ENCODE measurements at regions not wholly inside any gene's neighbourhood (a gene's known extent, or its start where the extent isn't known, plus 50 kb on each side); places are given as distances from the start of the nearest gene placed in this dataset.
"Not testable (repeated sequence)": the region's sequence is repeated elsewhere in the genome, so short reads cannot be mapped to it uniquely, and the experiment has no call there.

- peak; percentile 77 for ATAC-seq
Measured at GRCh38 chr15:30755036-30755687, 129.2 kb downstream of the ARHGAP11B start.

GRCh38 chr15:30760633-30761032, 134.7 kb downstream of the ARHGAP11B start:
- not testable (repeated sequence) for ATAC-seq, DNase-seq

More at GRCh38 chr15:30755036-30755687, 129.2 kb downstream of the ARHGAP11B start:
- peak; percentile 79 for DNase-seq

- DNase-seq, ATAC-seq: not testable (repeated sequence)
Measured at GRCh38 chr15:30761365-30761764, 135.4 kb downstream of the ARHGAP11B start.

GRCh38 chr15:30769390-30770124, 134.2 kb upstream of the FAN1 start:
- not testable (repeated sequence) for DNase-seq, ATAC-seq

- no peak for DNase-seq
- no peak for ATAC-seq
Measured at GRCh38 chr15:30770759-30771158, 133.0 kb upstream of the FAN1 start.

GRCh38 chr15:30783019-30783418, 120.7 kb upstream of the FAN1 start:
- ATAC-seq = no peak
- DNase-seq = no peak

- no peak for DNase-seq
- no peak for ATAC-seq
Measured at GRCh38 chr15:30788595-30788994, 115.1 kb upstream of the FAN1 start.

- no peak for ATAC-seq
- DNase-seq = peak; percentile 7
Measured at GRCh38 chr15:30791239-30792175, 112.2 kb upstream of the FAN1 start.

- DNase-seq, ATAC-seq: not testable (repeated sequence)
Measured at GRCh38 chr15:30792843-30793242, 110.9 kb upstream of the FAN1 start.

GRCh38 chr15:30794388-30794787, 109.3 kb upstream of the FAN1 start:
- ATAC-seq (no peak), DNase-seq (no peak)

GRCh38 chr15:30799565-30799964, 104.2 kb upstream of the FAN1 start:
- not testable (repeated sequence) for ATAC-seq, DNase-seq

GRCh38 chr15:30801140-30801895, 102.4 kb upstream of the FAN1 start:
- not testable (repeated sequence) for DNase-seq, ATAC-seq

- DNase-seq, ATAC-seq: not testable (repeated sequence)
Measured at GRCh38 chr15:30802001-30802400, 101.7 kb upstream of the FAN1 start.

GRCh38 chr15:30803703-30804102, 100.0 kb upstream of the FAN1 start:
- not testable (repeated sequence) for ATAC-seq

GRCh38 chr15:30816430-30816829, 87.3 kb upstream of the FAN1 start:
- ATAC-seq = no peak
- DNase-seq = no peak

More at GRCh38 chr15:30803703-30804102, 100.0 kb upstream of the FAN1 start:
- DNase-seq = not testable (repeated sequence)

GRCh38 chr15:30823068-30823813, 80.5 kb upstream of the FAN1 start:
- peak; percentile 86 for ATAC-seq
- DNase-seq = peak; percentile 60

GRCh38 chr15:30824518-30825195, 79.1 kb upstream of the FAN1 start:
- ATAC-seq (no peak), DNase-seq (no peak)

GRCh38 chr15:30827625-30828303, 76.0 kb upstream of the FAN1 start:
- DNase-seq = no peak

GRCh38 chr15:30828304-30828639, 75.4 kb upstream of the FAN1 start:
- ATAC-seq = not testable (repeated sequence)

More at GRCh38 chr15:30827625-30828303, 76.0 kb upstream of the FAN1 start:
- ATAC-seq = no peak

GRCh38 chr15:30830961-30831360, 72.8 kb upstream of the FAN1 start:
- ATAC-seq = no peak
- no peak for DNase-seq

More at GRCh38 chr15:30828304-30828639, 75.4 kb upstream of the FAN1 start:
- DNase-seq = not testable (repeated sequence)
